Hepatocyte (in vitro differentiated cells): ENCODE measurements at regions not wholly inside any gene's neighbourhood (a gene's known extent, or its start where the extent isn't known, plus 50 kb on each side); places are given as distances from the start of the nearest gene placed in this dataset.

Experiments used
- DNase-seq: peaks from one replicate; pipeline ENCODE4 v3.0.0-alpha.2; 2016; ENCODE audit warnings: low spot score
- H2AFZ ChIP-seq: fragments of 200-600 bp; sonication (generic); 2 replicates; pipeline ENCODE4 v1.6.0; 2016; ENCODE audit warnings: antibody characterized with exemption, mild to moderate bottlenecking
- H3K27ac ChIP-seq: fragments of 200-600 bp; sonication (generic); 2 replicates; pipeline ENCODE4 v1.5.1; 2016; ENCODE audit warnings: mild to moderate bottlenecking
- H3K27me3 ChIP-seq: fragments of 200-600 bp; sonication (generic); 2 replicates; pipeline ENCODE4 v1.6.1; 2016
- H3K36me3 ChIP-seq: fragments of 200-600 bp; sonication (generic); replicated peaks from 2 replicates; pipeline ENCODE4 v1.5.1; 2016; ENCODE audit warnings: low read depth; ENCODE audit not compliant: insufficient read depth
- H3K4me1 ChIP-seq: fragments of 200-600 bp; sonication (generic); 2 replicates; pipeline ENCODE4 v1.5.1; 2016; ENCODE audit warnings: mild to moderate bottlenecking, moderate library complexity; ENCODE audit not compliant: insufficient read depth
- H3K4me2 ChIP-seq: fragments of 200-600 bp; sonication (generic); 2 replicates; pipeline ENCODE4 v1.6.0; 2016
- H3K4me3 ChIP-seq: fragments of 200-600 bp; sonication (generic); 2 replicates; pipeline ENCODE4 v1.5.1; 2016; ENCODE audit warnings: mild to moderate bottlenecking
- H3K79me2 ChIP-seq: fragments of 200-600 bp; sonication (generic); 2 replicates; pipeline ENCODE4 v1.6.0; 2017; ENCODE audit warnings: mild to moderate bottlenecking
- H3K9me2 ChIP-seq: fragments of 200-600 bp; sonication (generic); replicated peaks from 2 replicates; pipeline ENCODE4 v1.6.0; 2017; ENCODE audit warnings: mild to moderate bottlenecking; ENCODE audit not compliant: insufficient read depth
- H3K9me3 ChIP-seq: fragments of 200-600 bp; sonication (generic); 2 replicates; pipeline ENCODE4 v1.5.1; 2016; ENCODE audit warnings: low read depth, mild to moderate bottlenecking
- H4K20me1 ChIP-seq: fragments of 200-600 bp; sonication (generic); 2 replicates; pipeline ENCODE4 v1.6.0; 2016; ENCODE audit warnings: mild to moderate bottlenecking; ENCODE audit not compliant: insufficient read depth, poor library complexity, severe bottlenecking
- EZH2 ChIP-seq: fragments of 200-600 bp; sonication (generic); IDR thresholded peaks from 2 replicates; pipeline ENCODE4 v1.6.1; 2016; ENCODE audit warnings: antibody characterized with exemption, mild to moderate bottlenecking, borderline replicate concordance
- EZH2phosphoT487 ChIP-seq: fragments of 200-600 bp; sonication (generic); IDR thresholded peaks from one replicate; pipeline ENCODE4 v1.6.1; 2018; ENCODE audit warnings: antibody characterized with exemption, mild to moderate bottlenecking, low read depth, moderate library complexity; ENCODE audit not compliant: unreplicated experiment, severe bottlenecking
- WGBS: methylation state at CpG from one replicate; pipeline ENCODE4 v1.1.6; 2016; ENCODE audit warnings: low lambda C conversion rate; ENCODE audit errors: missing lambda C conversion rate; 5-methylcytosine and 5-hydroxymethylcytosine counted together
- TF ChIP-seq, protein P1 (sequence below): fragments of 200-600 bp; sonication (generic); IDR thresholded peaks from 2 replicates; pipeline ENCODE4 v1.5.1; 2016; ENCODE audit warnings: antibody characterized with exemption, mild to moderate bottlenecking; ENCODE audit not compliant: poor library complexity

- no peaks in the 10 kb centered on the region for H4K20me1 ChIP-seq
- H3K9me3 ChIP-seq = no peaks in the 10 kb centered on the region
- no peak overlapping the region for H2AFZ ChIP-seq
- no peaks in the 10 kb centered on the region for H3K4me1 ChIP-seq
- H3K4me2 ChIP-seq = no peak overlapping the region
- no peaks in the 10 kb centered on the region for H3K27me3 ChIP-seq
- no peak overlapping the region for H3K4me3 ChIP-seq
- 96% methylated on average over 2 of the region's 2 CpGs for WGBS
- TF ChIP-seq EZH2phosphoT487 = no peak
- TF ChIP-seq, protein P1, sequence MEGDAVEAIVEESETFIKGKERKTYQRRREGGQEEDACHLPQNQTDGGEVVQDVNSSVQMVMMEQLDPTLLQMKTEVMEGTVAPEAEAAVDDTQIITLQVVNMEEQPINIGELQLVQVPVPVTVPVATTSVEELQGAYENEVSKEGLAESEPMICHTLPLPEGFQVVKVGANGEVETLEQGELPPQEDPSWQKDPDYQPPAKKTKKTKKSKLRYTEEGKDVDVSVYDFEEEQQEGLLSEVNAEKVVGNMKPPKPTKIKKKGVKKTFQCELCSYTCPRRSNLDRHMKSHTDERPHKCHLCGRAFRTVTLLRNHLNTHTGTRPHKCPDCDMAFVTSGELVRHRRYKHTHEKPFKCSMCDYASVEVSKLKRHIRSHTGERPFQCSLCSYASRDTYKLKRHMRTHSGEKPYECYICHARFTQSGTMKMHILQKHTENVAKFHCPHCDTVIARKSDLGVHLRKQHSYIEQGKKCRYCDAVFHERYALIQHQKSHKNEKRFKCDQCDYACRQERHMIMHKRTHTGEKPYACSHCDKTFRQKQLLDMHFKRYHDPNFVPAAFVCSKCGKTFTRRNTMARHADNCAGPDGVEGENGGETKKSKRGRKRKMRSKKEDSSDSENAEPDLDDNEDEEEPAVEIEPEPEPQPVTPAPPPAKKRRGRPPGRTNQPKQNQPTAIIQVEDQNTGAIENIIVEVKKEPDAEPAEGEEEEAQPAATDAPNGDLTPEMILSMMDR = no peak
- TF ChIP-seq EZH2 = no peak
- no peaks in the 10 kb centered on the region for H3K36me3 ChIP-seq
- no peak for DNase-seq
- H3K27ac ChIP-seq = no peak overlapping the region
- H3K79me2 ChIP-seq = no peaks in the 10 kb centered on the region
- no peaks in the 10 kb centered on the region for H3K9me2 ChIP-seq
Measured at GRCh38 chr6:4439159-4439558, 303.8 kb upstream of the ECI2 start.

GRCh38 chr6:4437342-4437741 lies 302.0 kb upstream of the ECI2 start:
- H3K9me2 ChIP-seq = no peaks in the 10 kb centered on the region
- H4K20me1 ChIP-seq = no peaks in the 10 kb centered on the region
- TF ChIP-seq, protein P1 = no peak
- TF ChIP-seq EZH2phosphoT487 (no peak), EZH2 (no peak)
- H2AFZ ChIP-seq = no peak overlapping the region
- no peak overlapping the region for H3K4me2 ChIP-seq
- H3K36me3 ChIP-seq = no peaks in the 10 kb centered on the region
- 88% methylated on average over 1 of the region's 1 CpG for WGBS
- no peaks in the 10 kb centered on the region for H3K9me3 ChIP-seq
- no peak for DNase-seq
- no peak overlapping the region for H3K27ac ChIP-seq
- H3K79me2 ChIP-seq = no peaks in the 10 kb centered on the region
- H3K27me3 ChIP-seq = no peaks in the 10 kb centered on the region
- no peak overlapping the region for H3K4me3 ChIP-seq
- no peaks in the 10 kb centered on the region for H3K4me1 ChIP-seq

DNA sequence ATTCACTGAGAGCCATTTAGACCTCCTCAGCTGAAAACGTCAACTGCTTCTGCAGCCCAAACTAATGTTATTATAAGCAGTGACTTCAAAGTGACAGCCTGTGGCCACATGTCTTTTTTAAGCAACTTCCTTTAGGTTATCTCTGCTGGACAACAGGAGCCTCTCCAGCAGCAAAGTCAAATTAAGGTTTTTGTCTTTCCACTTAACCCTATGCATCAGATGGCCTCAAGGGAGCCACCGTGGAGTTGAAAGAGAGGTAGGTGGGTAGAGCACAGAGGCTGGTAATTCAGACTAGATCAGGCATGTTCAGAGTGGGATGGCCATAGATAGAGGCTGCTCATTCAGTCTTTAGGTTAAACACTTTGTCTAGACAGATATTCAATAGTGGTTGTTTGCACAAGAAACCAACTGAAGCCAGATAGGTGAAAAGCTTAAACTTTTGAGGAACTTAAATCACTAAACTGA lies 300.6 kb upstream of the ECI2 start:
- no peaks in the 10 kb centered on the region for H3K27me3 ChIP-seq
- H2AFZ ChIP-seq = no peak overlapping the region
- no peaks in the 10 kb centered on the region for H3K9me2 ChIP-seq
- H4K20me1 ChIP-seq = no peaks in the 10 kb centered on the region
- WGBS = 17% methylated on average over 2 of the region's 2 CpGs
- no peak for DNase-seq
- H3K36me3 ChIP-seq = no peaks in the 10 kb centered on the region
- no peaks in the 10 kb centered on the region for H3K79me2 ChIP-seq
- H3K4me2 ChIP-seq = no peak overlapping the region
- TF ChIP-seq EZH2phosphoT487 (no peak), EZH2 (no peak)
- TF ChIP-seq, protein P1 = no peak
- no peak overlapping the region for H3K27ac ChIP-seq
- no peaks in the 10 kb centered on the region for H3K9me3 ChIP-seq
- no peak overlapping the region for H3K4me3 ChIP-seq
- no peaks in the 10 kb centered on the region for H3K4me1 ChIP-seq

DNA sequence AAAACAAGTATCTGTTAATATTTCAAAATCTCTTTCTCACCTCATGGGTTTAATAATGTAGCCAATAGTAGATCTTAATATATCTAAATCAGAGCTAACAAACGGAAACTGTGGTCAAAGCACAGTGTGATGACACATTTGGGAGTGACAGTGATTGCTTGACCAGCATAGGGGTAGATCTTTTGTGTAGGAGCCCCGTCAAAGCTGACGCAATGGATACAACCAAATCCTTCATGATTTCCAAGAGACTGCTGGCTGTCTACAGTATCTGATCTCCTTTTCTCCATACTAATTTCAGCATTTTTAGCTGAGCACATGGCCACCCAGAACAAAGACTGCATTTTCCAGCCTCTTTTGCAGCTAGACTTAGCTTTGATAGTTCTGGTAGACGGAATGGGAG lies 299.3 kb upstream of the ECI2 start:
- Histone ChIP-seq H2AFZ (no peak overlapping the region), H3K4me3 (no peak overlapping the region), H3K36me3 (no peaks in the 10 kb centered on the region), H3K9me3 (no peaks in the 10 kb centered on the region), H3K27me3 (no peaks in the 10 kb centered on the region), H3K4me2 (no peak overlapping the region), H3K79me2 (no peaks in the 10 kb centered on the region), H3K9me2 (no peaks in the 10 kb centered on the region), H3K4me1 (no peaks in the 10 kb centered on the region), H3K27ac (no peak overlapping the region), H4K20me1 (no peaks in the 10 kb centered on the region)
- no peak for DNase-seq
- TF ChIP-seq, protein P1 = no peak
- no peak for TF ChIP-seq EZH2phosphoT487
- WGBS = 98% methylated on average over 4 of the region's 4 CpGs
